Endothelial cell of umbilical vein (primary cell): ENCODE measurements at regions not wholly inside any gene's neighbourhood (a gene's known extent, or its start where the extent isn't known, plus 50 kb on each side); places are given as distances from the start of the nearest gene placed in this dataset.

Source experiments
- BruUV-seq: library from RNA; stranded (reverse); fragments of 400-500 nt; replicated peaks from 2 replicates; lab custom pipeline; 2021; lab: Mats Ljungman, UMichigan
- CTCF ChIA-PET: fragments of 300-600, 350-600 bp; sonication (Branson Sonifier 250); formaldehyde crosslinking; loops from one replicate; lab custom pipeline; 2021; ENCODE audit warnings: antibody characterized with exemption, inconsistent platforms; lab: Charles Lee
- POLR2A ChIA-PET: fragments of 300-600, 350-600 bp; sonication (Branson Sonifier 250); formaldehyde crosslinking; loops from one replicate; lab custom pipeline; 2021; ENCODE audit warnings: antibody characterized with exemption, inconsistent platforms; lab: Charles Lee
- DNase-seq: peaks from one replicate; pipeline ENCODE4 v3.0.0-alpha.2; 2011; ENCODE audit warnings: low read depth, low spot score
- FAIRE-seq: peaks from 2 replicates; lab custom pipeline; 2011; peaks lifted over from hg19 to GRCh38; lab: Jason Lieb, UNC
- H2AFZ ChIP-seq: 2 replicates; pipeline ENCODE4 v1.6.0; 2012; ENCODE audit warnings: low read depth, low read length, control low read depth, inconsistent platforms
- H3K27ac ChIP-seq: 2 replicates; pipeline ENCODE4 v1.5.1; 2011; ENCODE audit warnings: low read depth, mild to moderate bottlenecking, control low read depth, low read length, moderate library complexity; ENCODE audit not compliant: insufficient read depth
- H3K27me3 ChIP-seq, 2 experiments: 2 replicates each; pipeline versions ENCODE4 v1.6.0 to v1.6.1; 2011; ENCODE audit warnings: low read length in 2 of 2, mixed read lengths in 1 of 2; ENCODE audit not compliant: control insufficient read depth in 2 of 2, insufficient read depth in 2 of 2
- H3K36me3 ChIP-seq, 2 experiments: 2 replicates in 1 of 2; 3 replicates in 1 of 2; pipeline ENCODE4 v1.5.1; 2011; ENCODE audit warnings: low read length in 2 of 2, mild to moderate bottlenecking in 1 of 2, moderate library complexity in 1 of 2; ENCODE audit not compliant: control insufficient read depth in 2 of 2, insufficient read depth in 2 of 2; ENCODE audit errors: extremely low read depth in 1 of 2
- H3K4me1 ChIP-seq: 3 replicates; pipeline ENCODE4 v1.5.1; 2011; ENCODE audit warnings: mild to moderate bottlenecking, low read length; ENCODE audit not compliant: control insufficient read depth, insufficient read depth; ENCODE audit errors: extremely low read depth
- H3K4me2 ChIP-seq: 2 replicates; pipeline ENCODE4 v1.6.1; 2011; ENCODE audit warnings: low read length, control low read depth, mixed read lengths; ENCODE audit not compliant: insufficient read depth
- H3K4me3 ChIP-seq, 3 experiments: fragments of 200-600 bp in 1 of 3; sonication (generic), shearing (Covaris generic) in 1 of 3; replicated peaks in 1 of 3; 2 replicates each; pipeline ENCODE4 v1.5.1; 2011 to 2016; ENCODE audit warnings: control low read depth in 3 of 3, low read length in 3 of 3, mild to moderate bottlenecking in 2 of 3, inconsistent platforms in 1 of 3, low read depth in 1 of 3, moderate library complexity in 1 of 3; ENCODE audit not compliant: insufficient read depth in 1 of 3
- H3K79me2 ChIP-seq: 2 replicates; pipeline ENCODE4 v1.6.0; 2012; ENCODE audit warnings: low read length, inconsistent platforms; ENCODE audit not compliant: control insufficient read depth, insufficient read depth
- H3K9ac ChIP-seq: replicated peaks from 2 replicates; pipeline ENCODE3; 2011; ENCODE audit warnings: low read length, control low read depth; ENCODE audit not compliant: insufficient read depth; ENCODE audit errors: extremely low read depth
- H3K9me1 ChIP-seq: replicated peaks from 3 replicates; pipeline ENCODE4 v1.6.0; 2011; ENCODE audit warnings: mild to moderate bottlenecking, low read length; ENCODE audit not compliant: control insufficient read depth, insufficient read depth; ENCODE audit errors: extremely low read depth
- H3K9me3 ChIP-seq: replicated peaks from 2 replicates; pipeline ENCODE4 v1.5.1; 2012; ENCODE audit warnings: low read length, inconsistent platforms; ENCODE audit not compliant: control insufficient read depth, insufficient read depth
- H4K20me1 ChIP-seq: replicated peaks from 2 replicates; pipeline ENCODE3; 2011; ENCODE audit warnings: mild to moderate bottlenecking, low read length; ENCODE audit not compliant: control insufficient read depth, insufficient read depth; ENCODE audit errors: extremely low read depth
- CTCF ChIP-seq, 2 donors: IDR thresholded peaks; 1 replicate in 1 of 2; 2 replicates in 1 of 2; pipeline ENCODE4 v1.5.1; 2011; ENCODE audit warnings: low read length in 2 of 2, mild to moderate bottlenecking in 2 of 2, moderate library complexity in 2 of 2, control low read depth in 1 of 2, inconsistent platforms in 1 of 2, low read depth in 1 of 2; ENCODE audit not compliant: insufficient read depth in 1 of 2; ENCODE audit errors: extremely low read depth in 1 of 2
- EZH2 ChIP-seq: IDR thresholded peaks from 2 replicates; pipeline ENCODE4 v1.6.1; 2012; ENCODE audit warnings: borderline replicate concordance, low read depth, mild to moderate bottlenecking, moderate library complexity, low read length, inconsistent platforms; ENCODE audit not compliant: severe bottlenecking
- FOS ChIP-seq: IDR thresholded peaks from 2 replicates; pipeline ENCODE4 v1.6.1; 2011; ENCODE audit warnings: mild to moderate bottlenecking, low read length, moderate library complexity, borderline replicate concordance; ENCODE audit not compliant: insufficient read depth
- GATA2 ChIP-seq: IDR thresholded peaks from 2 replicates; pipeline ENCODE4 v1.7.0; 2011; ENCODE audit warnings: low read depth, mild to moderate bottlenecking, moderate library complexity, mixed read lengths, low read length; ENCODE audit not compliant: insufficient read length, insufficient read depth
- JUN ChIP-seq: IDR thresholded peaks from 2 replicates; pipeline ENCODE4 v1.6.1; 2011; ENCODE audit warnings: borderline replicate concordance, low read depth; ENCODE audit not compliant: insufficient read length, insufficient read depth
- MAX ChIP-seq: IDR thresholded peaks from 2 replicates; pipeline ENCODE4 v1.6.1; 2011; ENCODE audit not compliant: insufficient read depth, insufficient read length
- MYC ChIP-seq: IDR thresholded peaks from one replicate; pipeline ENCODE4 v1.6.1; 2011; ENCODE audit warnings: mild to moderate bottlenecking, low read depth, low read length
- POLR2A ChIP-seq: IDR thresholded peaks from 2 replicates; pipeline ENCODE4 v1.6.1; 2012; ENCODE audit warnings: low read depth, mild to moderate bottlenecking, control low read depth, low read length
- POLR2AphosphoS5 ChIP-seq: IDR thresholded peaks from 2 replicates; pipeline ENCODE4 v1.6.1; 2012; ENCODE audit warnings: low read depth, mild to moderate bottlenecking, control low read depth, low read length, moderate library complexity; ENCODE audit not compliant: insufficient read depth
- dilution Hi-C: fragments of 300-500 bp; cut with MboI; formaldehyde crosslinking; loops from one replicate; pipeline ENCODE4 v1.15.0; 2019; ENCODE audit warnings: low sequenced_read_pairs; ENCODE audit not compliant: extremely low pct_ligation_motif_present
- intact Hi-C: fragments of 100-400 bp; cut with micrococcal nuclease; formaldehyde crosslinking; loops from one replicate; pipeline ENCODE4 v1.10.0; 2022

- Histone ChIP-seq H4K20me1 (no peaks in the 10 kb centered on the region), H3K4me2 (no peak overlapping the region), H3K4me1 (peaks cover 52% of the 10 kb centered on the region), H3K9ac (no peak overlapping the region), H3K36me3 (peaks cover 0 to 4% of the 10 kb centered on the region in 2 experiments), H3K9me3 (no peaks in the 10 kb centered on the region), H3K4me3 (no peak overlapping the region), H2AFZ (no peak overlapping the region), H3K9me1 (no peaks in the 10 kb centered on the region), H3K27me3 (no peaks in the 10 kb centered on the region), H3K79me2 (no peaks in the 10 kb centered on the region), H3K27ac (peak overlapping the region; percentile 96)
- DNase-seq (no peak), FAIRE-seq (no peak)
- BruUV-seq, result no TSS peak
- dilution Hi-C loops (loop anchor here (25.0 kb wide), 1 partner anchor 175 kb away; no protein-coding TSS in a partner anchor), intact Hi-C loops (loop anchor here (10.0 kb wide), 1 partner anchor 923 kb away; no protein-coding TSS in a partner anchor)
- TF ChIP-seq CTCF (IDR thresholded peaks at IDR 0.05; ENCODE audit: extremely low read depth in 1 of 2, insufficient read depth in 1 of 2, low read depth in 1 of 2, low read length in 2 of 2) (no peak), EZH2 (no peak), POLR2AphosphoS5 (no peak), GATA2 (no peak), JUN (no peak), MYC (no peak), POLR2A (no peak), MAX (no peak), FOS (no peak)
- ChIA-PET CTCF (interaction anchor here (1.1 to 2.8 kb wide), 2 partner anchors 26 to 29 kb away, joined by 3 to 9 read pairs; no protein-coding TSS in a partner anchor), POLR2A (no interaction called here)
These were observed 54.0 kb downstream of the RIN2 start for GRCh38 chr20:19812056-19812455.
